ENCODE measurements at regions not wholly inside any gene's neighbourhood (a gene's known extent, or its start where the extent isn't known, plus 50 kb on each side); places are given as distances from the start of the nearest gene placed in this dataset.

DNA sequence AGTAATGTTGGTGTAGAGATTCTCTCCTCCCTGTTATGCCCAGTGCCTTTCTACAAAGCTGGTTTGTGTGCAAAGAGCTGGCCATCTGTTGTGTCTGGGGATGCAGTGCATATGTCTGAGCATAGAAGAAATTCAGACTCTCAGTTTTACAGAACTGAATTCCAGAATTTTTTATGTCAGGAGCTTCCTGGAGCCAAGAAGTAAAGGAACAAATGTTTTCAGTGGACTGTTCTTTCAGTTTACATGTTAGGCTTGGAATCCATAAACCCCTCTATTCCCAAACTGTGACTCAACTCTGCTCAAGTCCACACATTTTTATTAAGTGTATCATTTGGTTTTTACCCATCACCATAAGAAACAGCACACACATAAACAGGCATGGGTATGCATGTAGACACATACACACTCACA, 366.0 kb downstream of the BRINP1 start:
- no peaks in the 10 kb centered on the region for H3K36me3 Mint-ChIP-seq
- Histone ChIP-seq H3K27ac (ENCODE audit: low read depth, low read length) (no peak overlapping the region), H3K4me1 (ENCODE audit: insufficient read depth, low read length) (no peaks in the 10 kb centered on the region), H3K9me3 (ENCODE audit: control insufficient read depth in 1 of 2, low read length in 2 of 2) (no peaks in the 10 kb centered on the region), H3K36me3 (ENCODE audit: insufficient read depth, low read length) (no peaks in the 10 kb centered on the region), H3K4me3 (ENCODE audit: low read length in 2 of 2) (no peak overlapping the region), H3K27me3 (ENCODE audit: insufficient read depth, low read length) (no peaks in the 10 kb centered on the region)
- H3K9me3 Mint-ChIP-seq = peaks cover 0 to 10% (median 3%) of the 10 kb centered on the region in 8 donors
- ChIA-PET CTCF (ENCODE audit: partially characterized antibody) (interaction anchor here (1.1 kb wide), 1 partner anchor 18 kb away, joined by 3 read pairs; no protein-coding TSS in a partner anchor), POLR2A (ENCODE audit: partially characterized antibody) (no interaction called here)
- no peak overlapping the region for H3K27ac Mint-ChIP-seq
- H3K27me3 Mint-ChIP-seq = no peaks in the 10 kb centered on the region
- no peaks in the 10 kb centered on the region for H3K4me1 Mint-ChIP-seq
- DNase-seq = no peak
- no peak overlapping the region for H3K4me3 Mint-ChIP-seq
- intact Hi-C loops (cut with micrococcal nuclease) = no loop called here

DNA sequence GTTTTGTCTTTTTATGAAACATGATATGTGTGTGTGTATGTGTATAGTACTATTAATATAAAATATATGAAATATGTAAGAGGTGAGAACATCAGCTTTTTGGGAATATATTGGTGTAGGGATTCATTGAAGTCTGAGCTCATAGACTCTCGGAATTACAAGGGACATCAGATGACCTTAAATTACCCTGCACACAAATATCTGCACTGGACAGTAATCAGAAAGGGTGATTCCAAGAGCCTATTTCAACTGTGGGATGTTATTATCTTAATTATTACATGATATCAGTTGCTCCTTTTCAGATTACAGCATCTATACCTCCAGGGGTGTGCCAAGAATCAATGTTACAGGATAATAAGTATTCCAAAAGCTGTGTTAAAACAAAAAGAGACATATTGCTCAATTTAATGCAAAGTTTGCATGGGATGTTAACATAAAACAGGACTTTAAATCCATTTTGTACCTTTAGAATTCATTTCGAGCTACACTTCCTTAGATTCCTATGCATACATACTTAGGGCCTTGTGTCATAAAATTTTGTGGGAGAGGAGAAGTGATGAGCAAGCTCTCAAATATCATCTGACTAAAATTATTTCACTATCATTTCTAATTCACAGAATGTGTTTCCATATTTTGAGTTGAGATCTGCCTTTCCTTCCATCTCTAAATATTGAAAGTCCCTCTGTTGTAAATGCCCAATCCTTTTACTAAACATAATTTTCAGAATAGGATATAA, 365.2 kb downstream of the BRINP1 start:
- H3K4me3 Mint-ChIP-seq = no peak overlapping the region
- no peaks in the 10 kb centered on the region for H3K9me3 ChIP-seq (ENCODE audit: control insufficient read depth in 1 of 2, low read length in 2 of 2)
- peaks cover 0 to 11% (median 3%) of the 10 kb centered on the region in 8 donors for H3K9me3 Mint-ChIP-seq
- no peaks in the 10 kb centered on the region for H3K36me3 ChIP-seq (ENCODE audit: insufficient read depth, low read length)
- H3K4me1 ChIP-seq (ENCODE audit: insufficient read depth, low read length) = no peaks in the 10 kb centered on the region
- ChIA-PET POLR2A (ENCODE audit: partially characterized antibody) (no interaction called here), CTCF (ENCODE audit: partially characterized antibody) (interaction anchor here (1.1 kb wide), 1 partner anchor 17 kb away, joined by 3 read pairs; no protein-coding TSS in a partner anchor)
- intact Hi-C loops (cut with micrococcal nuclease) = no loop called here
- H3K27me3 ChIP-seq (ENCODE audit: insufficient read depth, low read length) = no peaks in the 10 kb centered on the region
- DNase-seq = no peak
- no peaks in the 10 kb centered on the region for H3K27me3 Mint-ChIP-seq
- no peak overlapping the region for H3K4me3 ChIP-seq (ENCODE audit: low read length in 2 of 2)
- no peaks in the 10 kb centered on the region for H3K36me3 Mint-ChIP-seq
- H3K4me1 Mint-ChIP-seq = no peaks in the 10 kb centered on the region
- H3K27ac Mint-ChIP-seq = no peak overlapping the region
- no peak overlapping the region for H3K27ac ChIP-seq (ENCODE audit: low read depth, low read length)

DNA sequence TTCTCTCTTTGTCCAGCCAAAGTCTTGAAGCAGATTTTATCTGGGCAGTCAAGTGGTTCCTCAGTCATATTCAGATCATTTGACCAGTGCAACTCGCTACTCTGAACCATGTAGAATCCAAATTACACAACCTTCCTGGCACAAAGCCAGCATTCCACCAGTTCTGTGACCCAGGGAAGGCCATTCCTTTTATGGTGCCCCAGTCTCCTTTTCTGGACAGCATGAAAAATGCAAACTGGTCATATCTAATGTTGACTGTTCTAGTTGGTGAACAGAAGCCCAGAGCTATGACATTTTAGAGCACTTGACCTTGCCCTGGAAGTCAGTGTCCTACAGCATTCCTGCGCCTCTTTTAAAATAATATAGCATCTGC, 364.6 kb downstream of the BRINP1 start:
- no peak overlapping the region for H3K4me3 ChIP-seq (ENCODE audit: low read length in 2 of 2)
- H3K9me3 ChIP-seq (ENCODE audit: control insufficient read depth in 1 of 2, low read length in 2 of 2) = no peaks in the 10 kb centered on the region
- H3K9me3 Mint-ChIP-seq = peaks cover 0 to 12% (median 3%) of the 10 kb centered on the region in 8 donors
- H3K27me3 ChIP-seq (ENCODE audit: insufficient read depth, low read length) = no peaks in the 10 kb centered on the region
- peaks cover 0 to 3% (median 0%) of the 10 kb centered on the region in 4 donors for H3K4me1 Mint-ChIP-seq
- H3K36me3 Mint-ChIP-seq = no peaks in the 10 kb centered on the region
- H3K4me1 ChIP-seq (ENCODE audit: insufficient read depth, low read length) = no peaks in the 10 kb centered on the region
- intact Hi-C loops (cut with micrococcal nuclease) = no loop called here
- H3K27ac ChIP-seq (ENCODE audit: low read depth, low read length) = no peak overlapping the region
- H3K36me3 ChIP-seq (ENCODE audit: insufficient read depth, low read length) = no peaks in the 10 kb centered on the region
- ChIA-PET POLR2A (ENCODE audit: partially characterized antibody) (no interaction called here), CTCF (ENCODE audit: partially characterized antibody) (no interaction called here)
- H3K27ac Mint-ChIP-seq = no peak overlapping the region
- no peak overlapping the region for H3K4me3 Mint-ChIP-seq
- no peaks in the 10 kb centered on the region for H3K27me3 Mint-ChIP-seq
- no peak for DNase-seq

DNA sequence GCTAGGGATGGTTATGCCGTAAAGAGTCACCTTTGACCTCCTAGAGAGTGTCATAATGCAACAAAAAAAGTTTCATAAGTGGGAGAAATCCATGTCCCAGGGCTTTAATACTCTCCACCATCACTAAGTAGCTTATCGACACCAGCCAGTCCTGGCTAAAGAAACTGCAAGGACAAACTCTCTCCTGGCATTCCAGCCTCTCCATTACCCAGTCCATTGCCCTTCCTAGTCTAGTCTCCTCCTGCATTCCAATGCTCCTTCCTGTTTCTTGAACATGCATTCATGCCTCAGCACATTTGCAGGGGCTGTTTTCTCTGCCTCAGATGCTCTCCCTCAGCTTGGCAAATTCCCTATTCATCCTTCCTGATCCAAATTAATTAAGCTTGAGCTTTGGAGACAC, 364.1 kb downstream of the BRINP1 start:
- H3K36me3 ChIP-seq (ENCODE audit: insufficient read depth, low read length) = no peaks in the 10 kb centered on the region
- intact Hi-C loops (cut with micrococcal nuclease) = no loop called here
- no peak overlapping the region for H3K27ac ChIP-seq (ENCODE audit: low read depth, low read length)
- Mint-ChIP-seq H3K27me3 (no peaks in the 10 kb centered on the region), H3K4me1 (peaks cover 0 to 3% (median 0%) of the 10 kb centered on the region in 4 donors), H3K27ac (no peak overlapping the region), H3K36me3 (no peaks in the 10 kb centered on the region), H3K4me3 (no peak overlapping the region), H3K9me3 (peaks cover 0 to 12% (median 2%) of the 10 kb centered on the region in 8 donors)
- no peaks in the 10 kb centered on the region for H3K4me1 ChIP-seq (ENCODE audit: insufficient read depth, low read length)
- CTCF ChIA-PET (ENCODE audit: partially characterized antibody) = no interaction called here
- no peaks in the 10 kb centered on the region for H3K9me3 ChIP-seq (ENCODE audit: control insufficient read depth in 1 of 2, low read length in 2 of 2)
- DNase-seq = no peak
- POLR2A ChIA-PET (ENCODE audit: partially characterized antibody) = no interaction called here
- H3K27me3 ChIP-seq (ENCODE audit: insufficient read depth, low read length) = no peaks in the 10 kb centered on the region
- H3K4me3 ChIP-seq (ENCODE audit: low read length in 2 of 2) = no peak overlapping the region

DNA sequence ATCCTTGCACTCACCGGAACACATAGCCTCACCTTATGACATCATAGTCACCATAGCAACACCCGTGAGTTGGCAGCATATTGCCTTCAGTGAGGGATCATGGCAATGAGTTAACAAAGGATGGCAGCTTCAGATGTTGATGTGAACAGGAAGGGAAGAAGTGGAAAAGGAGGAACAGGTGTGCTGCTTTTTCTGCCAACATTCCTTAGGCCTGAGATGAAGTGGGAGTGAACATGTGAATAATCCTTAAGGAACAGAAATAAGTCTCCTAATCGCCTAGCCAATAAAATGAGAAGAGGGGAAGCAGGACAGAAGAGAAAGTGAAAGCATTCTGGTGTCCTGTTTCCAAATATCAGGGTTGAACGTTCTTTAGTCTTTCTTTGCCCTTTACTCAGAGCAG, 360.0 kb downstream of the BRINP1 start:
- H3K27ac ChIP-seq (ENCODE audit: low read depth, low read length) = no peak overlapping the region
- ChIA-PET POLR2A (ENCODE audit: partially characterized antibody) (no interaction called here), CTCF (ENCODE audit: partially characterized antibody) (no interaction called here)
- H3K27ac Mint-ChIP-seq = no peak overlapping the region
- no peak overlapping the region for H3K4me3 Mint-ChIP-seq
- no peak for DNase-seq
- no peaks in the 10 kb centered on the region for H3K27me3 Mint-ChIP-seq
- H3K9me3 ChIP-seq (ENCODE audit: control insufficient read depth in 1 of 2, low read length in 2 of 2) = no peaks in the 10 kb centered on the region
- H3K36me3 Mint-ChIP-seq = no peaks in the 10 kb centered on the region
- no peaks in the 10 kb centered on the region for H3K36me3 ChIP-seq (ENCODE audit: insufficient read depth, low read length)
- peaks cover 0 to 3% (median 0%) of the 10 kb centered on the region in 4 donors for H3K4me1 Mint-ChIP-seq
- no peak overlapping the region for H3K4me3 ChIP-seq (ENCODE audit: low read length in 2 of 2)
- intact Hi-C loops (cut with micrococcal nuclease) = no loop called here
- H3K9me3 Mint-ChIP-seq = peaks cover 0 to 17% (median 2%) of the 10 kb centered on the region in 8 donors
- H3K4me1 ChIP-seq (ENCODE audit: insufficient read depth, low read length) = no peaks in the 10 kb centered on the region
- no peaks in the 10 kb centered on the region for H3K27me3 ChIP-seq (ENCODE audit: insufficient read depth, low read length)

DNA sequence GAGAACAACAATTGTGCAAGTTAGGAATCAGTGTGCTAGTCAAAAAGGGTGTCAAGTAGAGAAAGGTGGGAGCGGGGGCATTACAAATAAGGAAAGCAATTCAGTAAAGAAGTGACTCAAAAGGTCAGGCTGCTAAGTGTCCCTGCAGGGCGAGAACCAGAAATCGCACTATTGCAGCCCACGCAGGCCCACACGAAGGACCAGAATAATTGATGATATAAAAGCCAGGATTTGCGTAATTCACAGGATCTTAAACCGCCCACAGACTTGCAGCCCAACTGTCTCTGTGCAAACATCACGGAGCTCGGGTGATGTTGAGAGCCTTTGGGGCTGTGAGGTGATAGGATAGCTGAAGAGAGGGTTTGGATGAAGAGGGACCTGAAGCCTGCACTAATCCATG, 349.0 kb downstream of the BRINP1 start:
- intact Hi-C loops (cut with micrococcal nuclease) = no loop called here
- Histone ChIP-seq H3K27ac (ENCODE audit: low read depth, low read length) (no peak overlapping the region), H3K9me3 (ENCODE audit: control insufficient read depth in 1 of 2, low read length in 2 of 2) (no peaks in the 10 kb centered on the region), H3K4me3 (ENCODE audit: low read length in 2 of 2) (no peak overlapping the region), H3K27me3 (ENCODE audit: insufficient read depth, low read length) (no peaks in the 10 kb centered on the region), H3K36me3 (ENCODE audit: insufficient read depth, low read length) (no peaks in the 10 kb centered on the region), H3K4me1 (ENCODE audit: insufficient read depth, low read length) (no peaks in the 10 kb centered on the region)
- Mint-ChIP-seq H3K4me1 (no peaks in the 10 kb centered on the region), H3K27me3 (no peaks in the 10 kb centered on the region), H3K4me3 (no peak overlapping the region), H3K9me3 (peaks cover 0 to 9% (median 2%) of the 10 kb centered on the region in 8 donors), H3K36me3 (no peaks in the 10 kb centered on the region), H3K27ac (no peak overlapping the region)
- no peak for DNase-seq
- ChIA-PET CTCF (ENCODE audit: partially characterized antibody) (no interaction called here), POLR2A (ENCODE audit: partially characterized antibody) (no interaction called here)

DNA sequence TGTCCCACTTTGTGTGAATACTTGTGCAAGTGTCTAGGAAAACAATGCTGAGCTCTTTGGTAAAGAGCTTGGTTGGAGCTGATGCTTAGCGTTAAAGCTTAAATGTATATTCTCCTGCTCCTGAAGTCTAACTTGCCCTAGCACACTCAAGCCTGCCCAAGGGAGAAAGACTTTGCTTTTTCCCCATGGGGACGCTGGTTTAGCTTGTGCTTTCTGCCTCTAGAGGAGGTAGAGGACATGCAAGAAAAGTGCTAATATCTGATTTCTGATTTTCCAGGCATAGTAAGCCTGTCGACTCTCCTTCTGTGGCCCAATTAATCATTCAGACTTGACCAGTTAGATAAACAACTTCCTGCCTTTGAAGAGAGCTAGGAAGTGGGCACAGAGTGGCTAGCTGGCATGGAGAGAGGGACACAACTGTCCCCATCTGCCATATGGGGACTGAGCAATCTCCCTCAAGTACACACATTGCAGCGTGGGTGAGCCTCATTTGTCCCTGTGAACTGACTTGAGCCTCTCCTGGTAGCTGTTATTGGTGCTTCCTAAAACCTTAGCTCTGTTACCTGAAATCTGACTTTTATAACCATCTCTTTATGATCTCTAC, 348.4 kb downstream of the BRINP1 start:
- CTCF ChIA-PET (ENCODE audit: partially characterized antibody) = interaction anchor here (0.9 kb wide), 1 partner anchor 18 kb away, joined by 3 read pairs; no protein-coding TSS in a partner anchor
- H3K27me3 Mint-ChIP-seq = no peaks in the 10 kb centered on the region
- H3K4me3 ChIP-seq (ENCODE audit: low read length in 2 of 2) = no peak overlapping the region

More for the DNA sequence above, 348.4 kb downstream of the BRINP1 start:
- Histone ChIP-seq H3K9me3 (ENCODE audit: control insufficient read depth in 1 of 2, low read length in 2 of 2) (no peaks in the 10 kb centered on the region), H3K27me3 (ENCODE audit: insufficient read depth, low read length) (no peaks in the 10 kb centered on the region), H3K4me1 (ENCODE audit: insufficient read depth, low read length) (no peaks in the 10 kb centered on the region), H3K27ac (ENCODE audit: low read depth, low read length) (no peak overlapping the region), H3K36me3 (ENCODE audit: insufficient read depth, low read length) (no peaks in the 10 kb centered on the region)
- intact Hi-C loops (cut with micrococcal nuclease) = no loop called here
- H3K4me3 Mint-ChIP-seq = no peak overlapping the region
- H3K4me1 Mint-ChIP-seq = no peaks in the 10 kb centered on the region
- no peaks in the 10 kb centered on the region for H3K36me3 Mint-ChIP-seq
- no peak overlapping the region for H3K27ac Mint-ChIP-seq
- POLR2A ChIA-PET (ENCODE audit: partially characterized antibody) = no interaction called here
- H3K9me3 Mint-ChIP-seq = peaks cover 0 to 7% (median 2%) of the 10 kb centered on the region in 8 donors
- DNase-seq = no peak

Measured in CD4-positive, alpha-beta memory T cell (primary cell).